ENCODE measurements at regions not wholly inside any gene's neighbourhood (a gene's known extent, or its start where the extent isn't known, plus 50 kb on each side); places are given as distances from the start of the nearest gene placed in this dataset.
"Not testable (repeated sequence)": the region's sequence is repeated elsewhere in the genome, so short reads cannot be mapped to it uniquely, and the experiment has no call there.

DNA sequence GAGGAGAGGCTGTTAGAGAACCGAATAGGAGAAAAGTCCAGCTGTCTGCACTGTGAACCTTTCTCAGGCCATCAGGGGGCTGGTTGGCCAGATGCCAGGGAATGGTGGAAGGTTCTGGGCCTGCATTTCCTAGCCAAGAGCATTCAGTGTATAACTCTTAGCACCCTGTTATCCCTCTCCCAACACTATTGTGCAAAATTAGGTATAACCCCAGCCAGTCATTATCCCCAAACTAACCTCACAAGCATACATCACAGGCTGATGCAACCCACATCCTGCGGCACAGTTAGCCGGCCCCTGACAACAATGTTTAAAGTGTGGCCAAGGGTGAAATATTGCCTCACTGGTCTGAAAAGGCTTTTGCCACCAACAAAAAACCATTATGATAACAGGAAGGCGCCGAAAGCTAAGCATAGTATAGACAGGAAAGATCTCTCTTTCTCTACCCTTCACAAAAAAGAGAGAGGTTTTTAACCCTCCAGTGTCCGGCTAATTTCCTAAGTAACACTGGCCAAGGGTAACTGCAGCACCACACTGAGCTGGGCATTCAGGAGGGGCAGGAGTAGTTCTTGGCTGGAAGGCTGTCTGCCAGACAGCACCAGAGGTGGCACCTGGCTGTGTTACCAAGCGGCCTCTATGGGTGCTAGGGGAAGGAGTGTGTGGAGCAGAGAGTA lies 77.3 kb upstream of the BCAR3 start:
- H3K9me3 ChIP-seq, result no peaks in the 10 kb centered on the region
- DNase-seq (peak; percentile 67 to 72 (median 70)), ATAC-seq (peak; percentile 88 to 92 (median 90))
- 9% methylated on average over 7 of the region's 7 CpGs for WGBS (ENCODE audit: insufficient coverage, low coverage, low lambda C conversion rate, missing lambda C conversion rate)
- no peaks in the 10 kb centered on the region for H3K36me3 ChIP-seq
- H3K4me1 ChIP-seq, result peaks cover 0 to 29% (median 8%) of the 10 kb centered on the region in 4 donors
- H3K27me3 ChIP-seq, result no peaks in the 10 kb centered on the region
- no peak overlapping the region for H3K4me3 ChIP-seq
- H3K27ac ChIP-seq, result peak overlapping the region; percentile 23 to 65 (median 49)
- intact Hi-C loops (cut with DNase I), result no loop called here
- TF ChIP-seq, protein P1, sequence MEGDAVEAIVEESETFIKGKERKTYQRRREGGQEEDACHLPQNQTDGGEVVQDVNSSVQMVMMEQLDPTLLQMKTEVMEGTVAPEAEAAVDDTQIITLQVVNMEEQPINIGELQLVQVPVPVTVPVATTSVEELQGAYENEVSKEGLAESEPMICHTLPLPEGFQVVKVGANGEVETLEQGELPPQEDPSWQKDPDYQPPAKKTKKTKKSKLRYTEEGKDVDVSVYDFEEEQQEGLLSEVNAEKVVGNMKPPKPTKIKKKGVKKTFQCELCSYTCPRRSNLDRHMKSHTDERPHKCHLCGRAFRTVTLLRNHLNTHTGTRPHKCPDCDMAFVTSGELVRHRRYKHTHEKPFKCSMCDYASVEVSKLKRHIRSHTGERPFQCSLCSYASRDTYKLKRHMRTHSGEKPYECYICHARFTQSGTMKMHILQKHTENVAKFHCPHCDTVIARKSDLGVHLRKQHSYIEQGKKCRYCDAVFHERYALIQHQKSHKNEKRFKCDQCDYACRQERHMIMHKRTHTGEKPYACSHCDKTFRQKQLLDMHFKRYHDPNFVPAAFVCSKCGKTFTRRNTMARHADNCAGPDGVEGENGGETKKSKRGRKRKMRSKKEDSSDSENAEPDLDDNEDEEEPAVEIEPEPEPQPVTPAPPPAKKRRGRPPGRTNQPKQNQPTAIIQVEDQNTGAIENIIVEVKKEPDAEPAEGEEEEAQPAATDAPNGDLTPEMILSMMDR (IDR thresholded peaks at IDR 0.05), result peak in 1 of 4 donors; percentile 29
- TF ChIP-seq POLR2A (IDR thresholded peaks at IDR 0.05), result peak; percentile 67

DNA sequence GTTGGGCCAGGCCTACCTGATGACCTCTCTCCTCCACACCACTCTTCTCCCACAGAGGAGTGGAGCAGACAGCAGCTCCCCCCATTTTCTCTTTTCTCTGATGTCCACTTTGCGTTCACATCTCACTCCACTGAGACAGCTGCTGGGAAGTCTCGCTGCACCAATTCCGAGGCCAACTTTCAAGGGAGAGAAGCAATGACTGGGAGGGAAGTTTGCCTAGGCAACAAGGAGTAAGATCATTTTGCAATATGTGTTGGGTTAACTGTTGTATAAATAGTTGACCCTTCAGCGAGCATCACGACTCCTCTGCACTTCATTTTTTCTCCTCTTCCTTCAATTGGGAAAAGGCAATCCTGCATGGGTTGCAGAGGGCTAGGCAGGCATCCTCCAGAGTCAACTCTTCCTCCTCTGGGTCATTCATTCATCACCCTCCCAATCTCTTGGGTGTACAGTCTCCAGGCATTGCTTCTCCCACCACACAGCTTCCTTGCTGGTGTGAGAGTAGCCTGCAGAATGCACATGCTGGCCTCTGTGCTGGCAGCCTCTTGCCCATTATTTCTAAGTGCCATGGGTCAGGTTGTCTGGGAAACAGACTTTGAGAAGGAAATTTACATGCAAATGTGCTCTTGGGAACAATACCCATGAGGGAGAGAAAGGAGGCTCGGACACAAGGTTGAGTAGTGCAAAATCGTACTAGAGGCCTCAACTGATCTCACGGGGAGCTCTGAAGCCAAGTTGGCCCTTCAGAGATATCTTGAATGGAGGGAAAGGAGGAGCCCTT lies 75.8 kb upstream of the BCAR3 start:
- ATAC-seq (no peak), DNase-seq (no peak)
- H3K4me3 ChIP-seq, result no peak overlapping the region
- H3K4me1 ChIP-seq, result peaks cover 0 to 33% (median 8%) of the 10 kb centered on the region in 4 donors
- no peak for TF ChIP-seq POLR2A (IDR thresholded peaks at IDR 0.05)
- TF ChIP-seq, protein P1 (IDR thresholded peaks at IDR 0.05), result no peak
- H3K27me3 ChIP-seq, result no peaks in the 10 kb centered on the region
- intact Hi-C loops (cut with DNase I), result no loop called here
- WGBS (ENCODE audit: insufficient coverage, low coverage, low lambda C conversion rate, missing lambda C conversion rate), result 90% methylated on average over 8 of the region's 8 CpGs
- H3K36me3 ChIP-seq, result no peaks in the 10 kb centered on the region
- no peaks in the 10 kb centered on the region for H3K9me3 ChIP-seq
- no peak overlapping the region for H3K27ac ChIP-seq

DNA sequence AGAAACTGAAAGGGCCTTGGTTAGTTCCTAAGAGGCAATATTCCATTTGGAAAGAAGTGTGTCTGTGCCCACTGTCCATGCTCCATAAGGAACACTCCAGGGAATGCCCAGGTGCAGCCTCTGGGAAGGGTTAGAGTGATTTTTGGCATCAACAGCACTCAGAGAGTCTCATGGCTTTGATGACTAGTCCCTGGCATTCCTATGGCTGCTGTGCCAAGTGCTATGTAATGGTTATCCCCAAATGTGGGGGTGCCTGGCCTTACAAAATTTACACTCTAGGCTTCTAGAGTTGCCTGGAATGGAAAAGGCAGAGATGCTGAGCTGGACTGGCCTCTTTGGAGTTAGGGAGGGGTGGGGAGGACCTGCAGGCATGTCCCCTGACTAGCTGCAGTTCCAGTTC lies 75.0 kb upstream of the BCAR3 start:
- intact Hi-C loops (cut with DNase I), result no loop called here

DNA sequence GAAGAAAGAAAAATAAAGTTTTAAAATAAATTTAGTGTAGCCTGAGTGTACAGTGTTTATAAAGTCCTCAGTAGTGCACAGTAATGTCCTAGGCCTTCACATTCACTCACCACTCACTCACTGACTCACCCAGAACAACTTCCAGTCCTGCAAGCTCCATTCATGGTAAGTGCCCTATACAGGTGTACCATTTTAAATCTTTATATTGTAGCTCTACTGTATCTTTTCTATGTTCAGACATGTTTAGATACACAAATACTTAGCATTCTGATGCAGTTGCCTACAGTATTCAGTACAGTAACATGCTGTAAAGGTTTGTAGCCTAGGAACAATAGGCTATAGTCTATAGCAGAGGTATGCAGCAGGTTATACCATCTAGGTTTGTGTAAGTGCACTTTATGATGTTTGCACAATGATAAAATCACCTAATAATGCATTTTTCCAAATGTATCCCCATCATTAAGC lies 73.6 kb upstream of the BCAR3 start:
- peaks cover 0 to 41% (median 8%) of the 10 kb centered on the region in 4 donors for H3K4me1 ChIP-seq
- H3K4me3 ChIP-seq; ATAC-seq; H3K36me3 ChIP-seq; H3K27ac ChIP-seq; H3K27me3 ChIP-seq; H3K9me3 ChIP-seq; DNase-seq; intact Hi-C loops (cut with DNase I): not testable (repeated sequence)

More for the DNA sequence above, 75.0 kb upstream of the BCAR3 start:
- Histone ChIP-seq H3K27me3 (no peaks in the 10 kb centered on the region), H3K27ac (no peak overlapping the region), H3K4me1 (peaks cover 0 to 36% (median 8%) of the 10 kb centered on the region in 4 donors), H3K36me3 (no peaks in the 10 kb centered on the region), H3K4me3 (no peak overlapping the region), H3K9me3 (no peaks in the 10 kb centered on the region)
- DNase-seq (no peak), ATAC-seq (no peak)
- TF ChIP-seq, protein P1 (IDR thresholded peaks at IDR 0.05), result no peak
- TF ChIP-seq POLR2A (IDR thresholded peaks at IDR 0.05), result no peak

All from right lobe of liver (tissue), 6 donors.